Mesendoderm (in vitro differentiated cells): ENCODE measurements at regions not wholly inside any gene's neighbourhood (a gene's known extent, or its start where the extent isn't known, plus 50 kb on each side); places are given as distances from the start of the nearest gene placed in this dataset.

Source experiments
- DNase-seq: peaks from one replicate; pipeline ENCODE4 v3.0.0; 2013
- H2AK5ac ChIP-seq: 2 replicates; pipeline ENCODE4 v1.6.1; 2013; ENCODE audit warnings: low read length, inconsistent platforms
- H2BK120ac ChIP-seq: 2 replicates; pipeline ENCODE4 v1.6.1; 2013; ENCODE audit warnings: low read depth, mild to moderate bottlenecking, low read length, moderate library complexity, mixed read lengths
- H2BK15ac ChIP-seq: replicated peaks from 2 replicates; pipeline ENCODE4 v1.6.1; 2013; ENCODE audit warnings: low read depth, mild to moderate bottlenecking, moderate library complexity
- H2BK5ac ChIP-seq: 2 replicates; pipeline ENCODE4 v1.6.1; 2013; ENCODE audit warnings: low read length, inconsistent platforms
- H3K18ac ChIP-seq: 2 replicates; pipeline ENCODE4 v1.6.1; 2013; ENCODE audit warnings: mild to moderate bottlenecking, low read length, mixed read lengths
- H3K23ac ChIP-seq: one replicate; pipeline ENCODE4 v1.6.1; 2013; ENCODE audit warnings: low read length
- H3K27ac ChIP-seq: 2 replicates; pipeline ENCODE4 v1.5.1; 2013; ENCODE audit warnings: low read depth, mild to moderate bottlenecking, inconsistent platforms, low read length, moderate library complexity
- H3K27me3 ChIP-seq: 2 replicates; pipeline ENCODE4 v1.6.1; 2013; ENCODE audit warnings: low read length, control low read depth, mild to moderate bottlenecking, inconsistent platforms; ENCODE audit not compliant: insufficient read depth, poor library complexity
- H3K36me3 ChIP-seq: 2 replicates; pipeline ENCODE4 v1.6.1; 2013; ENCODE audit warnings: low read length, inconsistent platforms; ENCODE audit not compliant: control insufficient read depth, insufficient read depth
- H3K4ac ChIP-seq: one replicate; pipeline ENCODE4 v1.6.1; 2013; ENCODE audit warnings: low read depth, mild to moderate bottlenecking, low read length, moderate library complexity
- H3K4me1 ChIP-seq: 2 replicates; pipeline ENCODE4 v1.6.1; 2013; ENCODE audit warnings: low read depth, low read length, inconsistent platforms; ENCODE audit not compliant: control insufficient read depth
- H3K4me2 ChIP-seq: 2 replicates; pipeline ENCODE4 v1.6.1; 2013; ENCODE audit warnings: low read length
- H3K4me3 ChIP-seq: 2 replicates; pipeline ENCODE4 v1.5.1; 2013; ENCODE audit warnings: mild to moderate bottlenecking, low read length
- H3K56ac ChIP-seq: one replicate; pipeline ENCODE4 v1.6.1; 2013; ENCODE audit warnings: low read length
- H3K79me1 ChIP-seq: 2 replicates; pipeline ENCODE4 v1.6.1; 2013; ENCODE audit warnings: low read length, inconsistent platforms
- H3K79me2 ChIP-seq: 2 replicates; pipeline ENCODE4 v1.6.1; 2013; ENCODE audit warnings: mild to moderate bottlenecking, low read length; ENCODE audit not compliant: control insufficient read depth, insufficient read depth
- H3K9ac ChIP-seq: 2 replicates; pipeline ENCODE4 v1.6.1; 2013; ENCODE audit warnings: low read length, inconsistent platforms
- H4K5ac ChIP-seq: one replicate; pipeline ENCODE4 v1.6.1; 2013; ENCODE audit warnings: low read length
- H4K8ac ChIP-seq: one replicate; pipeline ENCODE4 v1.6.1; 2013; ENCODE audit warnings: low read depth, mild to moderate bottlenecking, control low read depth, low read length, moderate library complexity
- whole genome bisulfite sequencing: extraction: QIAGEN DNeasy Blood & Tissue Kit; methylation state at CpG from one replicate; pipeline ENCODE4 v1.1.7; 2013; ENCODE audit warnings: low lambda C conversion rate, missing lambda C conversion rate; ENCODE audit not compliant: insufficient coverage; ENCODE audit errors: extremely low coverage; 5-methylcytosine and 5-hydroxymethylcytosine counted together

GRCh38 chr4:133062851-133063250 is 86.2 kb upstream of the PCDH10 start:
- Histone ChIP-seq H3K18ac (no peak overlapping the region), H3K27ac (no peak overlapping the region), H3K79me1 (no peaks in the 10 kb centered on the region), H4K8ac (no peak overlapping the region), H3K79me2 (no peaks in the 10 kb centered on the region), H2AK5ac (no peak overlapping the region), H3K4me1 (no peaks in the 10 kb centered on the region), H3K27me3 (no peaks in the 10 kb centered on the region), H2BK5ac (no peak overlapping the region), H3K4me2 (no peak overlapping the region), H3K4ac (no peak overlapping the region), H3K36me3 (no peaks in the 10 kb centered on the region), H4K5ac (no peak overlapping the region), H3K23ac (no peak overlapping the region), H3K56ac (no peak overlapping the region), H3K9ac (no peak overlapping the region), H2BK15ac (no peak overlapping the region), H2BK120ac (no peak overlapping the region), H3K4me3 (no peak overlapping the region)
- no peak for DNase-seq
- WGBS = no CpG with 5 or more reads among the region's 1 CpG

- no CpG with 5 or more reads among the region's 2 CpGs for WGBS
- H3K27ac ChIP-seq = no peak overlapping the region
- DNase-seq = no peak
Measured at GRCh38 chr4:133068083-133068482, 81.0 kb upstream of the PCDH10 start.

GRCh38 chr4:133081246-133081645 is 67.8 kb upstream of the PCDH10 start:
- H3K4me1 ChIP-seq = no peaks in the 10 kb centered on the region

More at GRCh38 chr4:133068083-133068482, 81.0 kb upstream of the PCDH10 start:
- H2BK15ac ChIP-seq = no peak overlapping the region
- H3K56ac ChIP-seq = no peak overlapping the region
- H3K27me3 ChIP-seq = no peaks in the 10 kb centered on the region
- no peak overlapping the region for H4K8ac ChIP-seq
- H3K36me3 ChIP-seq = no peaks in the 10 kb centered on the region
- no peak overlapping the region for H2AK5ac ChIP-seq
- H2BK5ac ChIP-seq = no peak overlapping the region
- no peaks in the 10 kb centered on the region for H3K4me1 ChIP-seq
- no peaks in the 10 kb centered on the region for H3K79me2 ChIP-seq
- H3K18ac ChIP-seq = no peak overlapping the region
- no peak overlapping the region for H3K4me3 ChIP-seq
- H3K4ac ChIP-seq = no peak overlapping the region
- no peaks in the 10 kb centered on the region for H3K79me1 ChIP-seq
- H4K5ac ChIP-seq = no peak overlapping the region
- no peak overlapping the region for H3K4me2 ChIP-seq
- no peak overlapping the region for H3K9ac ChIP-seq
- H2BK120ac ChIP-seq = no peak overlapping the region
- no peak overlapping the region for H3K23ac ChIP-seq

GRCh38 chr4:133084421-133084820 is 64.7 kb upstream of the PCDH10 start:
- H3K18ac ChIP-seq = no peak overlapping the region
- no peak overlapping the region for H3K9ac ChIP-seq
- H2AK5ac ChIP-seq = no peak overlapping the region
- no peak overlapping the region for H3K23ac ChIP-seq
- H3K79me1 ChIP-seq = no peaks in the 10 kb centered on the region
- no peak overlapping the region for H3K4ac ChIP-seq
- H4K5ac ChIP-seq = no peak overlapping the region
- H2BK120ac ChIP-seq = no peak overlapping the region
- H3K4me1 ChIP-seq = no peaks in the 10 kb centered on the region
- no peaks in the 10 kb centered on the region for H3K27me3 ChIP-seq
- no peak overlapping the region for H3K27ac ChIP-seq
- H3K36me3 ChIP-seq = no peaks in the 10 kb centered on the region
- no peak overlapping the region for H3K4me2 ChIP-seq
- no peaks in the 10 kb centered on the region for H3K79me2 ChIP-seq
- H4K8ac ChIP-seq = no peak overlapping the region
- no peak overlapping the region for H3K4me3 ChIP-seq
- H3K56ac ChIP-seq = no peak overlapping the region
- H2BK15ac ChIP-seq = no peak overlapping the region
- DNase-seq = no peak
- no CpG with 5 or more reads among the region's 1 CpG for WGBS
- H2BK5ac ChIP-seq = no peak overlapping the region

More at GRCh38 chr4:133081246-133081645, 67.8 kb upstream of the PCDH10 start:
- Histone ChIP-seq H2BK15ac (no peak overlapping the region), H3K79me2 (no peaks in the 10 kb centered on the region), H4K8ac (no peak overlapping the region), H3K4ac (no peak overlapping the region), H2BK5ac (no peak overlapping the region), H3K27me3 (no peaks in the 10 kb centered on the region), H3K18ac (no peak overlapping the region), H3K79me1 (no peaks in the 10 kb centered on the region), H3K9ac (no peak overlapping the region), H2BK120ac (no peak overlapping the region), H3K36me3 (no peaks in the 10 kb centered on the region), H3K23ac (no peak overlapping the region), H3K4me2 (no peak overlapping the region), H3K56ac (no peak overlapping the region), H4K5ac (no peak overlapping the region), H2AK5ac (no peak overlapping the region), H3K27ac (no peak overlapping the region), H3K4me3 (no peak overlapping the region)
- peak; percentile 9 for DNase-seq
- WGBS = no CpG with 5 or more reads among the region's 2 CpGs

GRCh38 chr4:133095591-133095990 is 53.5 kb upstream of the PCDH10 start:
- H2AK5ac ChIP-seq = no peak overlapping the region
- no peak overlapping the region for H3K56ac ChIP-seq
- no peaks in the 10 kb centered on the region for H3K27me3 ChIP-seq
- no peak overlapping the region for H3K4me3 ChIP-seq
- H3K79me1 ChIP-seq = no peaks in the 10 kb centered on the region
- no peak overlapping the region for H3K27ac ChIP-seq
- no peak overlapping the region for H3K23ac ChIP-seq
- no peak overlapping the region for H4K5ac ChIP-seq
- DNase-seq = no peak
- no peak overlapping the region for H4K8ac ChIP-seq
- no peak overlapping the region for H3K18ac ChIP-seq
- no peak overlapping the region for H2BK15ac ChIP-seq
- no peak overlapping the region for H3K9ac ChIP-seq
- no peak overlapping the region for H2BK120ac ChIP-seq
- no peak overlapping the region for H3K4ac ChIP-seq
- H3K36me3 ChIP-seq = no peaks in the 10 kb centered on the region
- H3K79me2 ChIP-seq = no peaks in the 10 kb centered on the region
- H3K4me1 ChIP-seq = no peaks in the 10 kb centered on the region
- no peak overlapping the region for H2BK5ac ChIP-seq
- H3K4me2 ChIP-seq = no peak overlapping the region
- WGBS = no CpG with 5 or more reads among the region's 2 CpGs

- H3K4ac ChIP-seq = no peak overlapping the region
- H3K79me1 ChIP-seq = no peaks in the 10 kb centered on the region
- no peak overlapping the region for H3K23ac ChIP-seq
- H2BK5ac ChIP-seq = no peak overlapping the region
- H3K18ac ChIP-seq = no peak overlapping the region
- H3K9ac ChIP-seq = no peak overlapping the region
- no peak overlapping the region for H3K4me2 ChIP-seq
- no peak overlapping the region for H2BK120ac ChIP-seq
- peak; percentile 12 for DNase-seq
- no peak overlapping the region for H3K56ac ChIP-seq
- no peak overlapping the region for H3K27ac ChIP-seq
- no peaks in the 10 kb centered on the region for H3K27me3 ChIP-seq
- no peak overlapping the region for H2BK15ac ChIP-seq
- H3K79me2 ChIP-seq = no peaks in the 10 kb centered on the region
- H3K4me3 ChIP-seq = no peak overlapping the region
- no peak overlapping the region for H4K8ac ChIP-seq
- H2AK5ac ChIP-seq = no peak overlapping the region
- no peak overlapping the region for H4K5ac ChIP-seq
- H3K4me1 ChIP-seq = no peaks in the 10 kb centered on the region
- no peaks in the 10 kb centered on the region for H3K36me3 ChIP-seq
- no CpG with 5 or more reads among the region's 1 CpG for WGBS
Measured at GRCh38 chr4:133096972-133097371, 52.1 kb upstream of the PCDH10 start.
